ENCODE measurements at regions not wholly inside any gene's neighbourhood (a gene's known extent, or its start where the extent isn't known, plus 50 kb on each side); places are given as distances from the start of the nearest gene placed in this dataset.

GRCh38 chr6:165725201-165725600, 62.2 kb upstream of the PDE10A start:
- no peak for TF ChIP-seq CTCF (conservative IDR thresholded peaks at IDR 0.05 in 1 of 2, IDR thresholded peaks at IDR 0.05 in 1 of 2; ENCODE audit: extremely low read depth in 1 of 2, insufficient read depth in 1 of 2, low read depth in 1 of 2, low read length in 2 of 2)
- no peak for TF ChIP-seq EZH2 (IDR thresholded peaks at IDR 0.05; ENCODE audit: borderline replicate concordance, low read length)

Measured in mammary epithelial cell (primary cell).